GM13976 (cell line): ENCODE measurements at regions not wholly inside any gene's neighbourhood (a gene's known extent, or its start where the extent isn't known, plus 50 kb on each side); places are given as distances from the start of the nearest gene placed in this dataset.

Experiments used
- DNase-seq: peaks from one replicate; pipeline ENCODE4 v3.0.0; 2012; ENCODE audit warnings: low spot score
- in situ Hi-C: fragments of 300-500 bp; cut with MboI; formaldehyde crosslinking; loops from one replicate; pipeline ENCODE4 v1.12.0; 2022; ENCODE audit warnings: low sequenced_read_pairs, mixed read lengths, inconsistent platforms; ENCODE audit not compliant: unreplicated experiment
- TF ChIP-seq, protein P1 (sequence below): IDR thresholded peaks from 2 replicates; pipeline ENCODE4 v1.5.1; 2012; ENCODE audit warnings: borderline replicate concordance, mild to moderate bottlenecking; ENCODE audit not compliant: insufficient read depth; ENCODE audit errors: extremely low read depth, missing control alignments, control extremely low read depth

DNA sequence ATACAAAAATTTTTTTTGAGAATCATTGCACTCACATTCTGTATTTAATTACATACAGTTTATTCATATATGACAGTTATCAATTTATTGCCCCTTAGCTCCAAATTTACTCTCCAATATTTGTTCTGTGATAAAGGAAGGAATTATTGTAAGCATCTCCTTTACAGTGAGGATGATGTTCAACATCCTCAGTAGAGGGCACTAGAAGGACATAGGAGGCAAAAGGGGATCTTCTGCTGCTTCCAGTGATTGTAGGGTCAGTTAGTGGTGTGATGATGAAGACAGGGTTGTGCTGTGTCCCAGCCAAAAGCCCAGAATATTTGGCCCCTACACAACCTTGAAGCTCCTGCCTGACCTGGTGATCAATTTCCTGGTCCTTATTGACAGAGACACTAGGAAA, 89.9 kb upstream of the DCBLD2 start:
- no peak for DNase-seq
- TF ChIP-seq, protein P1, sequence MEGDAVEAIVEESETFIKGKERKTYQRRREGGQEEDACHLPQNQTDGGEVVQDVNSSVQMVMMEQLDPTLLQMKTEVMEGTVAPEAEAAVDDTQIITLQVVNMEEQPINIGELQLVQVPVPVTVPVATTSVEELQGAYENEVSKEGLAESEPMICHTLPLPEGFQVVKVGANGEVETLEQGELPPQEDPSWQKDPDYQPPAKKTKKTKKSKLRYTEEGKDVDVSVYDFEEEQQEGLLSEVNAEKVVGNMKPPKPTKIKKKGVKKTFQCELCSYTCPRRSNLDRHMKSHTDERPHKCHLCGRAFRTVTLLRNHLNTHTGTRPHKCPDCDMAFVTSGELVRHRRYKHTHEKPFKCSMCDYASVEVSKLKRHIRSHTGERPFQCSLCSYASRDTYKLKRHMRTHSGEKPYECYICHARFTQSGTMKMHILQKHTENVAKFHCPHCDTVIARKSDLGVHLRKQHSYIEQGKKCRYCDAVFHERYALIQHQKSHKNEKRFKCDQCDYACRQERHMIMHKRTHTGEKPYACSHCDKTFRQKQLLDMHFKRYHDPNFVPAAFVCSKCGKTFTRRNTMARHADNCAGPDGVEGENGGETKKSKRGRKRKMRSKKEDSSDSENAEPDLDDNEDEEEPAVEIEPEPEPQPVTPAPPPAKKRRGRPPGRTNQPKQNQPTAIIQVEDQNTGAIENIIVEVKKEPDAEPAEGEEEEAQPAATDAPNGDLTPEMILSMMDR, result no peak
- in situ Hi-C loops, result loop anchor here (5.0 to 25.0 kb wide), 2 partner anchors 179 to 379 kb away; no protein-coding TSS in a partner anchor

DNA sequence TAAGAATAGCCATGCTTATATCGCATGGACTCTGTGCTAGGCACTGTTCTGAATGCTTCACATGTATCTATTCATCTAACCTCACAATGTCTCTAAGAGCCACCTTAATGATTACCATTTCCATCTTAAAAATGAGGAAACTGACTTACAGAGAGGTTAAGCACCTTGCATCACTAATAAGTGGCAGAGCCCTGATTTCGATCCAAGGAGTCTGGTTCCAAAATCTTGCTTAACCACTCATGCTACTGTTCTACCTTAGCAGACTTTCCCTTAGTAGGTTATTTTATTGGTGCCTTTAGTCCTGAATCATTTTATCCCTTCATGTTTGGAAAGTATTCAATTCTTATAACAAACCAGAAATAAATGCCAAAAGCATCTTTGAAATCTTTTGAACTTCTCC, 89.2 kb upstream of the DCBLD2 start:
- in situ Hi-C loops, result loop anchor here (5.0 to 25.0 kb wide), 2 partner anchors 178 to 378 kb away; no protein-coding TSS in a partner anchor
- no peak for DNase-seq
- TF ChIP-seq, protein P1, result no peak

DNA sequence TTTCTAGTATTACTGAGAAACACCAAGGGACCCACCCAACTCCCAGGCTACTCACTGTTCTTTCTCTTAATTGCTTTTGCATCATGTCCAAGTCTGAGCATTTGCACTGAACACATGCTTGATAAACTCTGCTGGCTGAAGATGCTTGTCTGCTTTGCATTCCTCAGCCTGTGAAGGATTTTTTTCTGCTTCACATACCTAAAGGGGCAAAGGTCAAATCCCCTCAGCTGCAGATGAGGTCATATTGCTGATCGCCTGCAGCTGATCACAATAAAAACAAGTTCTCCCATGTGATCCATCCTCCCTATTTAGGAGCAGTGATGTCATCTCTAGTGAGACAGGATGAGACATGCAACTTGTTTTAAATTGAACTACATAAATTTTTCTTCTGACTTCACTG, 84.6 kb upstream of the DCBLD2 start:
- DNase-seq, result no peak
- in situ Hi-C loops, result loop anchor here (25.0 kb wide), 1 partner anchor 374 kb away; no protein-coding TSS in a partner anchor
- TF ChIP-seq, protein P1, result no peak

DNA sequence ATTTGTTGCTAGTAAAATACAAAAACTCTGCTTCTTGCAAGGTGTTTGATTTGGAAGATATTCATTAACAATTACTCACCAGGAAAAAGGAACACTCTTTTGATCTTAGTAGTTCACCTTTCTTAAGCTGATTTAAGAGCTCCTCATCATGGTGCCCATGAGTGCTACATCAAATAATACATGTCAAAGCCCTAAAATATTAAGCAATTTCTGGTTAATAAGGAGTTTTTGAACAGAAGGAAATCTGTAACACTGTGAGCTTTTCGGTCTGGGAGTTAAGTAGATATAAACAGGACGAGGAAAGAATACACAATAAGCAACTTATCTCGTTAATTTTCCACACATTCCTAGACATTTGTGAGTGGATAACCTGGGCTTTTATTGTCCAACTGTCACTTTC, 83.9 kb upstream of the DCBLD2 start:
- TF ChIP-seq, protein P1, result no peak
- in situ Hi-C loops, result loop anchor here (25.0 kb wide), 1 partner anchor 373 kb away; no protein-coding TSS in a partner anchor
- no peak for DNase-seq

DNA sequence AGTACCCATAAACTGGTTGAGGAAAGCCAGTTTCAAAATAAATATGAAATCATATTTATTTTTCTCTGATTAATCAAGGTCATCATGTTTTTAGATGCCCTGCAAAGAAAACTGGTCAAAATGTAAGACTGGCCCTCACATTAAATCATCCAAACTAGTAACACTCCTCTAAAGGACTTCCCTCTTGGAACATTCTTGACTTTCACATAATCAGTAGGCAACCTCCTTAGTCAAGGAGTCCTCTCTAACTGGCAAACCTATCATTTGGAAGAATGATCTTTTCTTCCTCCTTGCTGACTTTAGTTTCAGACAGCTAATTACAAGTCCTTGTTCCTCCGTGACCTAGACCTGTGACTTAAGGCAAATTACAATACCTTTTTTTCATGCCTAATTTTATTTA, 82.5 kb upstream of the DCBLD2 start:
- TF ChIP-seq, protein P1, result no peak
- DNase-seq, result no peak
- in situ Hi-C loops, result loop anchor here (25.0 kb wide), 1 partner anchor 372 kb away; no protein-coding TSS in a partner anchor

DNA sequence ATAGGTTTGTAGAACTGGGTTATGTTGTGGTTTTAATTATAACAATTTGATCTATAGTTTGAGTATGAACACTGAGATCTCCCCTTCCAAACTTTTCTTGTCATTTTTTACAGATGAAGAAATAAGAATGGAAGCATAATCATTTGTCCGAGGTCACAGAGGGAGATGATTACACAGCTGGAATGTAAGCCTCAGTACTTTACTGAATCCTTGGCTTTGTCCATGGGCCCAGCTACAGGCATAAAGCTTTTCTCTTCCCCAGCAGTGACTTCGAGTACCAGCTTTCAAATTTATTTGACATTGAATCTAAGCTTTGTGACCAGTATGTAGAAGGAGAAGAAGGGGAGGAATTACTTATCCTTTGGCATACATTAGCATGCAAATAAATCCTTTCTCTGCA, 80.9 kb upstream of the DCBLD2 start:
- TF ChIP-seq, protein P1, result no peak
- DNase-seq, result no peak
- in situ Hi-C loops, result loop anchor here (25.0 kb wide), 1 partner anchor 370 kb away; no protein-coding TSS in a partner anchor
